PC-3 (cell line): ENCODE measurements at regions not wholly inside any gene's neighbourhood (a gene's known extent, or its start where the extent isn't known, plus 50 kb on each side); places are given as distances from the start of the nearest gene placed in this dataset.

Experiments used
- CTCF ChIP-seq: fragments of 300-600 bp; sonication (generic); conservative IDR thresholded peaks from 2 replicates; pipeline ENCODE4 v1.5.1; 2017; ENCODE audit warnings: antibody characterized with exemption, low read depth, mild to moderate bottlenecking, low read length
- EZH2 ChIP-seq: fragments of 300-600 bp; sonication (generic); IDR thresholded peaks from one replicate; pipeline ENCODE4 v1.6.1; 2017; ENCODE audit warnings: antibody characterized with exemption, mild to moderate bottlenecking, low read length; ENCODE audit not compliant: unreplicated experiment

- peak; percentile 50 for TF ChIP-seq CTCF
- TF ChIP-seq EZH2: no peak
These were observed 546.8 kb downstream of the TBL1XR1 start for GRCh38 chr3:176650478-176650877.
